GM23338 (cell line): ENCODE measurements at regions not wholly inside any gene's neighbourhood (a gene's known extent, or its start where the extent isn't known, plus 50 kb on each side); places are given as distances from the start of the nearest gene placed in this dataset.

Experiments
- ATAC-seq: fragments of 200-7000 bp; cut with Tn5 transposase; 3 replicates; pipeline ENCODE4 v1.9.1; 2020
- DNase-seq: peaks from one replicate; pipeline ENCODE4 v3.0.0-alpha.2; 2015; ENCODE audit warnings: low spot score
- H2AFZ ChIP-seq: fragments of 200-600 bp; sonication (generic); 2 replicates; pipeline ENCODE4 v1.8.0; 2016; ENCODE audit warnings: antibody characterized with exemption, mild to moderate bottlenecking, moderate library complexity
- H3F3A ChIP-seq: fragments of 200-600 bp; sonication (generic); replicated peaks from 2 replicates; pipeline ENCODE4 v1.8.0; 2017; ENCODE audit warnings: antibody characterized with exemption, mixed run types, low read depth
- H3K27ac ChIP-seq: fragments of 200-600 bp; sonication (generic); 2 replicates; pipeline ENCODE4 v1.6.1; 2016; ENCODE audit warnings: low read depth
- H3K27me3 ChIP-seq: fragments of 200-600 bp; sonication (generic); 2 replicates; pipeline ENCODE4 v1.8.0; 2016; ENCODE audit warnings: mild to moderate bottlenecking, mixed run types, moderate library complexity; ENCODE audit not compliant: insufficient read depth
- H3K36me3 ChIP-seq: fragments of 200-600 bp; sonication (generic); 2 replicates; pipeline ENCODE4 v1.8.0; 2016; ENCODE audit warnings: mild to moderate bottlenecking; ENCODE audit not compliant: insufficient read depth
- H3K4me1 ChIP-seq: fragments of 200-600 bp; sonication (generic); 2 replicates; pipeline ENCODE4 v1.8.0; 2016; ENCODE audit warnings: mild to moderate bottlenecking, moderate library complexity; ENCODE audit not compliant: insufficient read depth
- H3K4me2 ChIP-seq: fragments of 200-600 bp; sonication (generic); 2 replicates; pipeline ENCODE4 v1.7.1; 2017; ENCODE audit warnings: mixed run types
- H3K4me3 ChIP-seq: fragments of 200-600 bp; sonication (generic); 2 replicates; pipeline ENCODE4 v1.6.1; 2016; ENCODE audit warnings: mixed run types
- H3K79me2 ChIP-seq: fragments of 200-600 bp; sonication (generic); replicated peaks from 2 replicates; pipeline ENCODE4 v1.8.0; 2017; ENCODE audit warnings: mild to moderate bottlenecking; ENCODE audit not compliant: insufficient read depth
- H3K9me2 ChIP-seq: fragments of 200-600 bp; sonication (generic); 2 replicates; pipeline ENCODE4 v1.8.0; 2017; ENCODE audit not compliant: insufficient read depth
- H4K20me1 ChIP-seq: fragments of 200-600 bp; sonication (generic); replicated peaks from 2 replicates; pipeline ENCODE4 v1.8.0; 2017; ENCODE audit warnings: mild to moderate bottlenecking; ENCODE audit not compliant: insufficient read depth
- H3K27ac Mint-ChIP-seq: 2 replicates; pipeline ENCODE4 v1.8.0; 2020; ENCODE audit warnings: inconsistent platforms, mild to moderate bottlenecking, moderate library complexity, mixed read lengths
- H3K27me3 Mint-ChIP-seq: 3 replicates; pipeline ENCODE4 v1.8.0; 2022; ENCODE audit warnings: low read depth, mild to moderate bottlenecking, moderate library complexity, mixed read lengths, inconsistent platforms; ENCODE audit not compliant: insufficient read depth, poor library complexity
- H3K36me3 Mint-ChIP-seq: 3 replicates; pipeline ENCODE4 v1.8.0; 2021; ENCODE audit warnings: low read depth, mild to moderate bottlenecking, inconsistent platforms, moderate library complexity, mixed read lengths
- H3K4me1 Mint-ChIP-seq: 3 replicates; pipeline ENCODE4 v1.8.0; 2020; ENCODE audit warnings: mild to moderate bottlenecking, inconsistent platforms, mixed read lengths
- H3K4me3 Mint-ChIP-seq: 3 replicates; pipeline ENCODE4 v1.8.0; 2021; ENCODE audit warnings: moderate library complexity, mild to moderate bottlenecking, inconsistent platforms, mixed read lengths
- H3K9me3 Mint-ChIP-seq: 3 replicates; pipeline ENCODE4 v1.8.0; 2020; ENCODE audit warnings: moderate library complexity, mild to moderate bottlenecking, inconsistent platforms, mixed read lengths
- CREB1 ChIP-seq: fragments of 250-450 bp; sonication (Bioruptor Pico); IDR thresholded peaks from 2 replicates; pipeline ENCODE4 v1.5.0; 2020; ENCODE audit warnings: low read depth, mild to moderate bottlenecking, moderate library complexity
- ETS1 ChIP-seq: IDR thresholded peaks from 2 replicates; pipeline ENCODE4 v1.6.1; 2016; ENCODE audit warnings: antibody characterized with exemption
- REST ChIP-seq: IDR thresholded peaks from one replicate; pipeline ENCODE4 v1.6.1; 2018; ENCODE audit warnings: antibody characterized with exemption; ENCODE audit not compliant: unreplicated experiment
- STAT1 ChIP-seq: IDR thresholded peaks from one replicate; pipeline ENCODE4 v1.6.1; 2016; ENCODE audit warnings: antibody characterized with exemption; ENCODE audit not compliant: unreplicated experiment
- ZNF462 ChIP-seq: fragments of 250-450 bp; sonication (Bioruptor Pico); IDR thresholded peaks from 2 replicates; pipeline ENCODE4 v1.5.0; 2020; ENCODE audit warnings: mild to moderate bottlenecking, moderate library complexity

GRCh38 chr9:28464481-28465216 is 891.4 kb upstream of the C9orf72 start (continued):
- TF ChIP-seq ZNF462 (CRISPR knock-in tag) (no peak), STAT1 (no peak)

- no peak overlapping the region for H3K4me3 ChIP-seq
- no peaks in the 10 kb centered on the region for H3K4me1 ChIP-seq
- no peak overlapping the region for H3K27ac ChIP-seq
- no peaks in the 10 kb centered on the region for H3K27me3 ChIP-seq
- Mint-ChIP-seq H3K9me3 (no peaks in the 10 kb centered on the region; the same call in 2 of the 3 replicates), H3K36me3 (no peaks in the 10 kb centered on the region; the same call in 2 of the 3 replicates), H3K4me1 (no peaks in the 10 kb centered on the region), H3K27ac (no peak overlapping the region), H3K4me3 (no peak overlapping the region), H3K27me3 (no peaks in the 10 kb centered on the region)
- H4K20me1 ChIP-seq = no peaks in the 10 kb centered on the region
- H2AFZ ChIP-seq = no peak overlapping the region
- no peaks in the 10 kb centered on the region for H3K79me2 ChIP-seq
- no peak for DNase-seq
- no peaks in the 10 kb centered on the region for H3K9me2 ChIP-seq
- no peak overlapping the region for H3K4me2 ChIP-seq
- ATAC-seq = no peak
- no peaks in the 10 kb centered on the region for H3F3A ChIP-seq
- no peaks in the 10 kb centered on the region for H3K36me3 ChIP-seq
- TF ChIP-seq CREB1 (CRISPR knock-in tag) (no peak), ETS1 (no peak), REST (no peak)
These were observed 898.0 kb upstream of the C9orf72 start for GRCh38 chr9:28471261-28471660.
